IMR-90 (cell line): ENCODE measurements at regions not wholly inside any gene's neighbourhood (a gene's known extent, or its start where the extent isn't known, plus 50 kb on each side); places are given as distances from the start of the nearest gene placed in this dataset.

Experiments used
- ATAC-seq: fragments of 200-7000 bp; cut with Tn5 transposase; 2 replicates; pipeline ENCODE4 v1.9.1; 2020; ENCODE audit warnings: low read depth, mild to moderate bottlenecking, moderate library complexity
- BruUV-seq: library from RNA; stranded (reverse); fragments of 400-500 nt; replicated peaks from 2 replicates; lab custom pipeline; 2021; lab: Mats Ljungman, UMichigan
- CTCF ChIA-PET: fragments of 300-600 bp; formaldehyde crosslinking; extraction: SDS; loops from one replicate; lab custom pipeline; 2021; ENCODE audit warnings: antibody characterized with exemption; lab: Yijun Ruan, JAX
- POLR2A ChIA-PET: fragments of 300-600 bp; sonication (Branson Sonifier 250); formaldehyde crosslinking; loops from one replicate; lab custom pipeline; 2022; ENCODE audit warnings: antibody characterized with exemption; ENCODE audit not compliant: unreplicated experiment; lab: Charles Lee
- DNase-seq: peaks from one replicate; pipeline ENCODE4 v3.0.0; 2013
- H2AFZ ChIP-seq: replicated peaks from 2 replicates; pipeline ENCODE3; 2013; ENCODE audit warnings: low read length, mild to moderate bottlenecking; ENCODE audit not compliant: poor library complexity
- H2AK5ac ChIP-seq: 2 replicates; pipeline ENCODE4 v1.6.1; 2013; ENCODE audit warnings: low read depth, low read length, inconsistent platforms
- H2AK9ac ChIP-seq: replicated peaks from 2 replicates; pipeline ENCODE3; 2013; ENCODE audit warnings: mild to moderate bottlenecking, low read depth, low read length, moderate library complexity; ENCODE audit not compliant: poor library complexity
- H2BK120ac ChIP-seq: 2 replicates; pipeline ENCODE4 v1.6.1; 2013; ENCODE audit warnings: low read depth, low read length, inconsistent platforms
- H2BK15ac ChIP-seq: 3 replicates; pipeline ENCODE4 v1.6.1; 2013; ENCODE audit warnings: low read depth, low read length, inconsistent platforms
- H2BK20ac ChIP-seq: 2 replicates; pipeline ENCODE4 v1.6.1; 2013; ENCODE audit warnings: low read depth, mild to moderate bottlenecking, inconsistent platforms, low read length, moderate library complexity
- H2BK5ac ChIP-seq: 2 replicates; pipeline ENCODE4 v1.6.1; 2013; ENCODE audit warnings: mild to moderate bottlenecking, low read depth, low read length, inconsistent platforms; ENCODE audit not compliant: poor library complexity, severe bottlenecking
- H3K14ac ChIP-seq: replicated peaks from 2 replicates; pipeline ENCODE4 v1.6.1; 2013; ENCODE audit warnings: low read depth, low read length, inconsistent platforms
- H3K18ac ChIP-seq: 2 replicates; pipeline ENCODE4 v1.6.1; 2013; ENCODE audit warnings: low read depth, low read length, control low read depth
- H3K23ac ChIP-seq: 2 replicates; pipeline ENCODE4 v1.6.1; 2013; ENCODE audit warnings: low read depth, low read length, inconsistent platforms
- H3K27ac ChIP-seq: 2 replicates; pipeline ENCODE4 v1.5.1; 2013; ENCODE audit warnings: mild to moderate bottlenecking, control low read depth, low read length; ENCODE audit not compliant: insufficient read depth
- H3K27me3 ChIP-seq: 2 replicates; pipeline ENCODE4 v1.6.1; 2013; ENCODE audit warnings: low read length; ENCODE audit not compliant: control insufficient read depth, insufficient read depth
- H3K36me3 ChIP-seq: 2 replicates; pipeline ENCODE4 v1.6.1; 2013; ENCODE audit warnings: low read length, mixed read lengths; ENCODE audit not compliant: control insufficient read depth, insufficient read depth
- H3K4ac ChIP-seq: 2 replicates; pipeline ENCODE4 v1.6.1; 2013; ENCODE audit warnings: low read depth, low read length, inconsistent platforms
- H3K4me1 ChIP-seq: 2 replicates; pipeline ENCODE4 v1.6.1; 2013; ENCODE audit warnings: low read length, mixed read lengths; ENCODE audit not compliant: control insufficient read depth, insufficient read depth
- H3K4me2 ChIP-seq: 2 replicates; pipeline ENCODE4 v1.6.1; 2013; ENCODE audit warnings: low read depth, mild to moderate bottlenecking, control low read depth, low read length, moderate library complexity
- H3K4me3 ChIP-seq: 2 replicates; pipeline ENCODE4 v1.5.1; 2013; ENCODE audit warnings: low read depth, mild to moderate bottlenecking, control low read depth, low read length, moderate library complexity; ENCODE audit not compliant: insufficient read depth
- H3K56ac ChIP-seq: 2 replicates; pipeline ENCODE4 v1.6.1; 2013; ENCODE audit warnings: low read length, inconsistent platforms; ENCODE audit not compliant: insufficient read depth; ENCODE audit errors: extremely low read depth
- H3K79me1 ChIP-seq, 2 experiments: 2 replicates each; pipeline ENCODE4 v1.6.1; 2013; ENCODE audit warnings: low read length in 2 of 2, inconsistent platforms in 1 of 2, low read depth in 1 of 2
- H3K9ac ChIP-seq: 2 replicates; pipeline ENCODE4 v1.6.1; 2013; ENCODE audit warnings: low read depth, low read length, control low read depth
- H3K9me1 ChIP-seq: 2 replicates; pipeline ENCODE4 v1.6.1; 2013; ENCODE audit warnings: low read length, inconsistent platforms; ENCODE audit not compliant: insufficient read depth
- H3K9me3 ChIP-seq: 2 replicates; pipeline ENCODE4 v1.6.1; 2013; ENCODE audit warnings: low read length; ENCODE audit not compliant: control insufficient read depth, insufficient read depth
- H4K20me1 ChIP-seq: 2 replicates; pipeline ENCODE4 v1.6.1; 2013; ENCODE audit warnings: low read length, inconsistent platforms; ENCODE audit not compliant: insufficient read depth
- H4K5ac ChIP-seq: 2 replicates; pipeline ENCODE4 v1.6.1; 2013; ENCODE audit warnings: mild to moderate bottlenecking, low read depth, low read length, control low read depth
- H4K8ac ChIP-seq, 2 experiments: 2 replicates each; pipeline ENCODE4 v1.6.1; 2013; ENCODE audit warnings: low read depth in 2 of 2, low read length in 2 of 2, control low read depth in 1 of 2, inconsistent platforms in 1 of 2
- H4K91ac ChIP-seq: 2 replicates; pipeline ENCODE4 v1.6.1; 2013; ENCODE audit warnings: low read depth, low read length, inconsistent platforms; ENCODE audit not compliant: insufficient read depth
- BHLHE40 ChIP-seq: fragments of 150-350 bp; IDR thresholded peaks from 2 replicates; pipeline ENCODE4 v1.6.1; 2016; ENCODE audit warnings: mild to moderate bottlenecking, low read depth, low read length
- CEBPB ChIP-seq: IDR thresholded peaks from 2 replicates; pipeline ENCODE4 v1.6.1; 2012; ENCODE audit warnings: low read depth, low read length, improper control_type of control experiment
- CHD1 ChIP-seq: IDR thresholded peaks from 2 replicates; pipeline ENCODE4 v1.6.1; 2012; ENCODE audit warnings: low read depth, low read length, improper control_type of control experiment
- CTCF ChIP-seq: conservative IDR thresholded peaks from 2 replicates; pipeline ENCODE4 v1.5.1; 2012; ENCODE audit warnings: mild to moderate bottlenecking, low read depth, low read length, improper control_type of control experiment
- ELK1 ChIP-seq: fragments of 150-350 bp; IDR thresholded peaks from 2 replicates; pipeline ENCODE4 v1.6.1; 2016; ENCODE audit warnings: low read depth, mild to moderate bottlenecking, low read length, moderate library complexity, borderline replicate concordance
- FOS ChIP-seq: fragments of 150-350 bp; IDR thresholded peaks from 2 replicates; pipeline ENCODE4 v1.6.1; 2016; ENCODE audit warnings: low read depth, low read length
- MAFK ChIP-seq: IDR thresholded peaks from 2 replicates; pipeline ENCODE4 v1.6.1; 2012; ENCODE audit warnings: low read depth, low read length, improper control_type of control experiment
- MAZ ChIP-seq: IDR thresholded peaks from 2 replicates; pipeline ENCODE4 v1.6.1; 2012; ENCODE audit warnings: low read depth, mild to moderate bottlenecking, low read length, improper control_type of control experiment, moderate library complexity, borderline replicate concordance
- MXI1 ChIP-seq: IDR thresholded peaks from 2 replicates; pipeline ENCODE4 v1.6.1; 2012; ENCODE audit warnings: low read depth, mild to moderate bottlenecking, low read length, moderate library complexity, borderline replicate concordance
- NFE2L2 ChIP-seq: fragments of 150-350 bp; IDR thresholded peaks from 2 replicates; pipeline ENCODE4 v1.6.1; 2016; ENCODE audit warnings: low read depth, mild to moderate bottlenecking, low read length
- POLR2A ChIP-seq: IDR thresholded peaks from 2 replicates; pipeline ENCODE4 v1.6.1; 2012; ENCODE audit warnings: mild to moderate bottlenecking, low read depth, low read length
- RCOR1 ChIP-seq: IDR thresholded peaks from 2 replicates; pipeline ENCODE4 v1.6.1; 2012; ENCODE audit warnings: mild to moderate bottlenecking, low read length, improper control_type of control experiment; ENCODE audit not compliant: insufficient replicate concordance
- RFX5 ChIP-seq: IDR thresholded peaks from 2 replicates; pipeline ENCODE4 v1.8.0; 2012; ENCODE audit warnings: low read depth, mild to moderate bottlenecking, low read length, moderate library complexity
- SMC3 ChIP-seq: fragments of 150-350 bp; IDR thresholded peaks from 2 replicates; pipeline ENCODE4 v1.6.1; 2016; ENCODE audit warnings: low read depth, mild to moderate bottlenecking, antibody characterized with exemption, low read length, moderate library complexity
- WGBS, 2 experiments: methylation state at CpG; one replicate each; pipeline versions ENCODE4 v1.1.5 to v1.1.7; 2013; ENCODE audit warnings: missing lambda C conversion rate in 2 of 2; ENCODE audit not compliant: insufficient read length in 1 of 2; ENCODE audit errors: extremely low coverage in 2 of 2; 5-methylcytosine and 5-hydroxymethylcytosine counted together
- dilution Hi-C: fragments of 300-500 bp; cut with HindIII; formaldehyde crosslinking; loops from one replicate; pipeline ENCODE4 v1.14.3; 2018; ENCODE audit warnings: low sequenced_read_pairs; ENCODE audit not compliant: unreplicated experiment
- in situ Hi-C: fragments of 300-500 bp; cut with MboI; formaldehyde crosslinking; loops from 3 replicates; pipeline ENCODE4 v1.14.3; 2019; ENCODE audit warnings: low sequenced_read_pairs, inconsistent platforms, mixed read lengths
- intact Hi-C: fragments of 100-400 bp; cut with micrococcal nuclease; formaldehyde crosslinking; loops from 2 replicates; pipeline ENCODE4 v1.10.0; 2022

- TF ChIP-seq BHLHE40 = no peak
- no peak for TF ChIP-seq FOS
- TF ChIP-seq RCOR1 = no peak
- TF ChIP-seq CEBPB = no peak
- TF ChIP-seq NFE2L2 = no peak
- no peak for TF ChIP-seq CTCF
- no peak for TF ChIP-seq MXI1
- TF ChIP-seq CHD1 = no peak
- TF ChIP-seq MAZ = no peak
- TF ChIP-seq SMC3 = no peak
- TF ChIP-seq ELK1 = no peak
- TF ChIP-seq POLR2A = no peak
- TF ChIP-seq RFX5 = no peak
- TF ChIP-seq MAFK = no peak
- no peaks in the 10 kb centered on the region for H3K9me1 ChIP-seq
- no peak overlapping the region for H3K4ac ChIP-seq
- no peak overlapping the region for H3K14ac ChIP-seq
- no peak overlapping the region for H2AFZ ChIP-seq
- no peak overlapping the region for H2BK15ac ChIP-seq
- ATAC-seq (no peak), DNase-seq (no peak)
- no peak overlapping the region for H4K8ac ChIP-seq
- peaks cover 6% of the 10 kb centered on the region for H3K9me3 ChIP-seq
- no peak overlapping the region for H2BK5ac ChIP-seq
- no peak overlapping the region for H3K4me2 ChIP-seq
- ChIA-PET CTCF (no interaction called here), POLR2A (no interaction called here)
- no peak overlapping the region for H2AK9ac ChIP-seq
- BruUV-seq = no TSS peak
- H3K18ac ChIP-seq = no peak overlapping the region
- no peak overlapping the region for H4K5ac ChIP-seq
- H3K79me1 ChIP-seq = no peaks in the 10 kb centered on the region
- no peaks in the 10 kb centered on the region for H3K4me1 ChIP-seq
- H4K91ac ChIP-seq = no peak overlapping the region
- H3K27me3 ChIP-seq = no peaks in the 10 kb centered on the region
- in situ Hi-C loops = no loop called here
- intact Hi-C loops = no loop called here
- no peak overlapping the region for H2BK120ac ChIP-seq
- no CpG with 5 or more reads among the region's 4 CpGs for WGBS, 2 experiments
- dilution Hi-C loops = no loop called here
- no peak overlapping the region for H2BK20ac ChIP-seq
- H3K23ac ChIP-seq = no peak overlapping the region
- no peak overlapping the region for H3K56ac ChIP-seq
- no peak overlapping the region for H3K4me3 ChIP-seq
- no peak overlapping the region for H2AK5ac ChIP-seq
- no peak overlapping the region for H3K27ac ChIP-seq
- no peaks in the 10 kb centered on the region for H4K20me1 ChIP-seq
- no peaks in the 10 kb centered on the region for H3K36me3 ChIP-seq
- no peak overlapping the region for H3K9ac ChIP-seq
These were observed 267.6 kb downstream of the PCDH17 start for GRCh38 chr13:57899096-57899495.
